ENCODE measurements at regions not wholly inside any gene's neighbourhood (a gene's known extent, or its start where the extent isn't known, plus 50 kb on each side); places are given as distances from the start of the nearest gene placed in this dataset.

DNA sequence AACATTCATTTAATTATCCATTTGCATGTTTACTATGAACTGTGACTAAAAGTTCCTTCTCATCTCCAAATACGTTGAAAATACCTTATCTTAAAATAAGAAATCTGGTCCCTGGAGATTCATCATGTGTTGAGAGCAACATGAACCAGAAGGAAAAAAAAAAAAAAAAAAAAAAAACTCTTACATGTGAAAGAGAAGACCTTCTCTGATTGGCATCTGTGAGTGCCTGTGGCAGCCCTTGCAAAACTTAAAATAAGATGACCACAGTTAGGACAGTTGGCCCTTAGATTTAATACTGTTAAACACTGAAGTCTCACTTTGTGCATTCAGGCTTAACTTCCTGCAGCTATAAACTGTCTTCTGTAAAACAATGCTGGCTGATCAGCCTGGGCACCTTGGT is 1395.2 kb upstream of the ADGRL4 start:
- no peaks in the 10 kb centered on the region for H3K9me3 ChIP-seq (ENCODE audit: control insufficient read depth in 2 of 3, insufficient read depth in 1 of 3, low read length in 3 of 3)
- DNase-seq (no peak), FAIRE-seq (no peak)
- no peaks in the 10 kb centered on the region for H3K36me3 ChIP-seq (ENCODE audit: control insufficient read depth in 2 of 3, insufficient read depth in 3 of 3, low read length in 3 of 3)
- H3K4me3 ChIP-seq (ENCODE audit: low read length in 3 of 3) = no peak overlapping the region
- intact Hi-C loops (cut with DNase I) = no loop called here
- H3K27me3 ChIP-seq (ENCODE audit: control insufficient read depth, insufficient read depth, low read length) = no peaks in the 10 kb centered on the region
- no peaks in the 10 kb centered on the region for H3K4me1 ChIP-seq (ENCODE audit: control insufficient read depth in 2 of 3, insufficient read depth in 2 of 3, low read depth in 1 of 3, low read length in 3 of 3)
- no peak overlapping the region for H3K9ac ChIP-seq (ENCODE audit: low read length in 3 of 3)
- TF ChIP-seq, protein P1, sequence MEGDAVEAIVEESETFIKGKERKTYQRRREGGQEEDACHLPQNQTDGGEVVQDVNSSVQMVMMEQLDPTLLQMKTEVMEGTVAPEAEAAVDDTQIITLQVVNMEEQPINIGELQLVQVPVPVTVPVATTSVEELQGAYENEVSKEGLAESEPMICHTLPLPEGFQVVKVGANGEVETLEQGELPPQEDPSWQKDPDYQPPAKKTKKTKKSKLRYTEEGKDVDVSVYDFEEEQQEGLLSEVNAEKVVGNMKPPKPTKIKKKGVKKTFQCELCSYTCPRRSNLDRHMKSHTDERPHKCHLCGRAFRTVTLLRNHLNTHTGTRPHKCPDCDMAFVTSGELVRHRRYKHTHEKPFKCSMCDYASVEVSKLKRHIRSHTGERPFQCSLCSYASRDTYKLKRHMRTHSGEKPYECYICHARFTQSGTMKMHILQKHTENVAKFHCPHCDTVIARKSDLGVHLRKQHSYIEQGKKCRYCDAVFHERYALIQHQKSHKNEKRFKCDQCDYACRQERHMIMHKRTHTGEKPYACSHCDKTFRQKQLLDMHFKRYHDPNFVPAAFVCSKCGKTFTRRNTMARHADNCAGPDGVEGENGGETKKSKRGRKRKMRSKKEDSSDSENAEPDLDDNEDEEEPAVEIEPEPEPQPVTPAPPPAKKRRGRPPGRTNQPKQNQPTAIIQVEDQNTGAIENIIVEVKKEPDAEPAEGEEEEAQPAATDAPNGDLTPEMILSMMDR (IDR thresholded peaks at IDR 0.05; ENCODE audit: borderline replicate concordance, extremely low read depth, insufficient read depth) = no peak
- H3K27ac ChIP-seq (ENCODE audit: low read depth in 2 of 2, low read length in 2 of 2) = no peak overlapping the region

DNA sequence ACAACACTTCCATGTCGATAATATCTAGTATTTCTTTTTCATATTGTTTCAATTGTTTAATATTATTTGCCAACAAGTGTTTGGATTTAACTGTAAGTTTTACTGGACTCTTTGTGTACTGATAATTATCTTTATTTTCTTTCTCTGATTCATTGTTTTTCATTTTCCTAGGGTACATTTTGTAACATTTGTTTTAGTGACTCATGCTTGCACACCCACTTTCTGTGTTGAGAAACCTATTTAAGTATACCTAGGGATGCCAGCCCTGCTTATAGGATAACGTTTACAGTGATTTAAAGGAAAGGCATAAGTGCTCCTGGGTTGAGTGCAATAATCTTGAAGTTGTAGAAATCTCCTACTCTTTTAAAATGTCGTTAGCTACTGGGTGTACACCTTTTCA is 1386.0 kb upstream of the ADGRL4 start:
- TF ChIP-seq, protein P1 (IDR thresholded peaks at IDR 0.05; ENCODE audit: borderline replicate concordance, extremely low read depth, insufficient read depth) = no peak
- FAIRE-seq = no peak

DNA sequence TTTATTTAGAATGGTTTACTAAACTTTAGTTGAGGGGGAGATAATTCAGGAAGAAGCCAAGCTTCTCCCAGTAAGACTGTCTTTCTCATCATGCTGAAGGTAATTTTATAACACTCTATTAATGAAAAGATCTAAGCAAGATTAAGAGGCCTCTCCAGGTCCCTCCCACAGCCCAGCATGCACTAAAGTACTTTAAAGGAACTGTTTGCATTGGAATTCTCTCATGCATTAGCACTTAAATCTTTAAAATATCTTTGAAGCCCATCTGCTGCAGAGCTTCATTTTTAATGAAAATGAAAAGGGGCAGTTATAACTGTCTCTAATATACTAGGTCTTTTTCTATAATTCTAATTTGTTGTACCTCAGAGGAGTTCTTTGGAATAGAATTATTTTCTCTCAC is 1379.1 kb upstream of the ADGRL4 start:
- Histone ChIP-seq H3K9ac (ENCODE audit: low read length in 3 of 3) (no peak overlapping the region), H3K27ac (ENCODE audit: low read depth in 2 of 2, low read length in 2 of 2) (no peak overlapping the region), H3K27me3 (ENCODE audit: control insufficient read depth, insufficient read depth, low read length) (no peaks in the 10 kb centered on the region), H3K36me3 (ENCODE audit: control insufficient read depth in 2 of 3, insufficient read depth in 3 of 3, low read length in 3 of 3) (no peaks in the 10 kb centered on the region), H3K4me1 (ENCODE audit: control insufficient read depth in 2 of 3, insufficient read depth in 2 of 3, low read depth in 1 of 3, low read length in 3 of 3) (no peaks in the 10 kb centered on the region), H3K9me3 (ENCODE audit: control insufficient read depth in 2 of 3, insufficient read depth in 1 of 3, low read length in 3 of 3) (peaks cover 0 to 4% (median 0%) of the 10 kb centered on the region in 3 donors), H3K4me3 (ENCODE audit: low read length in 3 of 3) (no peak overlapping the region)
- FAIRE-seq (no peak), DNase-seq (no peak)
- intact Hi-C loops (cut with DNase I) = no loop called here
- TF ChIP-seq, protein P1 (IDR thresholded peaks at IDR 0.05; ENCODE audit: borderline replicate concordance, extremely low read depth, insufficient read depth) = no peak

More for the DNA sequence above, 1386.0 kb upstream of the ADGRL4 start:
- Histone ChIP-seq H3K36me3 (ENCODE audit: control insufficient read depth in 2 of 3, insufficient read depth in 3 of 3, low read length in 3 of 3) (no peaks in the 10 kb centered on the region), H3K9me3 (ENCODE audit: control insufficient read depth in 2 of 3, insufficient read depth in 1 of 3, low read length in 3 of 3) (peaks cover 0 to 4% (median 0%) of the 10 kb centered on the region in 3 donors), H3K4me1 (ENCODE audit: control insufficient read depth in 2 of 3, insufficient read depth in 2 of 3, low read depth in 1 of 3, low read length in 3 of 3) (no peaks in the 10 kb centered on the region), H3K27me3 (ENCODE audit: control insufficient read depth, insufficient read depth, low read length) (no peaks in the 10 kb centered on the region), H3K27ac (ENCODE audit: low read depth in 2 of 2, low read length in 2 of 2) (no peak overlapping the region), H3K4me3 (ENCODE audit: low read length in 3 of 3) (no peak overlapping the region), H3K9ac (ENCODE audit: low read length in 3 of 3) (no peak overlapping the region)
- DNase-seq = no peak
- intact Hi-C loops (cut with DNase I) = no loop called here

DNA sequence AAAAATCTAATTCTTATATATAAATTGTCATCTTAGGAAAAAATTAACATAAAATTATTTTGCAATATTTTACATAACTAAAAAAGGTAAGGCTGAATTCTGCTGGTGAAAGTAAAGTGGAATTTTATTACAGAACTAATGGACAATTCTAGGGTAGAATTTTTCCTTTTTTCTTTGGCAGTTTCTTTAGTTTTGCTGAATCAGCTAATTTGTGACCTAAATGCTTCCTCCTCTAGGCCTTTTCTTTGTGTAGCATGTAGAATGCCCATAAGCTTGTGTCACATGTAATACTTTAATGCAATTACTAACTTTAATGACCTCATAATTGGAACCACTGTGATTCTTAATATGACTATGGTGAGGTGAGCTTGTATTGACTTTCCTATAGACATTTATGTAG is 1378.4 kb upstream of the ADGRL4 start:
- intact Hi-C loops (cut with DNase I) = no loop called here
- H3K27me3 ChIP-seq (ENCODE audit: control insufficient read depth, insufficient read depth, low read length) = no peaks in the 10 kb centered on the region
- TF ChIP-seq, protein P1 (IDR thresholded peaks at IDR 0.05; ENCODE audit: borderline replicate concordance, extremely low read depth, insufficient read depth) = no peak
- H3K27ac ChIP-seq (ENCODE audit: low read depth in 2 of 2, low read length in 2 of 2) = no peak overlapping the region
- H3K36me3 ChIP-seq (ENCODE audit: control insufficient read depth in 2 of 3, insufficient read depth in 3 of 3, low read length in 3 of 3) = no peaks in the 10 kb centered on the region
- H3K4me1 ChIP-seq (ENCODE audit: control insufficient read depth in 2 of 3, insufficient read depth in 2 of 3, low read depth in 1 of 3, low read length in 3 of 3) = no peaks in the 10 kb centered on the region
- DNase-seq (no peak), FAIRE-seq (no peak)
- H3K9me3 ChIP-seq (ENCODE audit: control insufficient read depth in 2 of 3, insufficient read depth in 1 of 3, low read length in 3 of 3) = peaks cover 0 to 4% (median 0%) of the 10 kb centered on the region in 3 donors
- no peak overlapping the region for H3K4me3 ChIP-seq (ENCODE audit: low read length in 3 of 3)
- H3K9ac ChIP-seq (ENCODE audit: low read length in 3 of 3) = no peak overlapping the region

Data from kidney (tissue), 13 donors.